ENCODE measurements at regions not wholly inside any gene's neighbourhood (a gene's known extent, or its start where the extent isn't known, plus 50 kb on each side); places are given as distances from the start of the nearest gene placed in this dataset.
A peak's percentile ranks its signal among the peaks of the same experiment; 100 is the strongest.

- intact Hi-C loops (cut with micrococcal nuclease): no loop called here
- Mint-ChIP-seq H3K4me3 (no peak overlapping the region), H3K9me3 (peaks cover 3% of the 10 kb centered on the region)
Measured at GRCh38 chr4:136670265-136670664, 862.0 kb downstream of the PCDH18 start.

GRCh38 chr4:136664988-136665387, 867.3 kb downstream of the PCDH18 start:
- DNase-seq: no peak
- CTCF ChIA-PET: no interaction called here
- Mint-ChIP-seq H3K4me3 (no peak overlapping the region), H3K9me3 (peaks cover 13% of the 10 kb centered on the region), H3K4me1 (ENCODE audit: low read depth) (no peaks in the 10 kb centered on the region), H3K36me3 (ENCODE audit: low read depth) (no peaks in the 10 kb centered on the region), H3K27me3 (ENCODE audit: low read depth) (no peaks in the 10 kb centered on the region), H3K27ac (no peak overlapping the region)
- intact Hi-C loops (cut with micrococcal nuclease): no loop called here

More at GRCh38 chr4:136670265-136670664, 862.0 kb downstream of the PCDH18 start:
- Mint-ChIP-seq H3K27me3 (ENCODE audit: low read depth) (no peaks in the 10 kb centered on the region), H3K36me3 (ENCODE audit: low read depth) (no peaks in the 10 kb centered on the region), H3K27ac (no peak overlapping the region), H3K4me1 (ENCODE audit: low read depth) (no peaks in the 10 kb centered on the region)
- DNase-seq: no peak
- CTCF ChIA-PET: no interaction called here

- CTCF ChIA-PET: no interaction called here
- Mint-ChIP-seq H3K27ac (no peak overlapping the region), H3K4me1 (ENCODE audit: low read depth) (no peaks in the 10 kb centered on the region), H3K9me3 (peaks cover 13% of the 10 kb centered on the region), H3K4me3 (no peak overlapping the region), H3K27me3 (ENCODE audit: low read depth) (no peaks in the 10 kb centered on the region), H3K36me3 (ENCODE audit: low read depth) (no peaks in the 10 kb centered on the region)
- DNase-seq: no peak
- intact Hi-C loops (cut with micrococcal nuclease): no loop called here
Measured at GRCh38 chr4:136662539-136662938, 869.8 kb downstream of the PCDH18 start.

GRCh38 chr4:136653640-136654406, 878.5 kb downstream of the PCDH18 start:
- no peaks in the 10 kb centered on the region for H3K36me3 Mint-ChIP-seq (ENCODE audit: low read depth)
- intact Hi-C loops (cut with micrococcal nuclease): no loop called here
- H3K9me3 Mint-ChIP-seq: no peaks in the 10 kb centered on the region
- H3K27me3 Mint-ChIP-seq (ENCODE audit: low read depth): no peaks in the 10 kb centered on the region
- CTCF ChIA-PET: no interaction called here
- no peaks in the 10 kb centered on the region for H3K4me1 Mint-ChIP-seq (ENCODE audit: low read depth)
- no peak overlapping the region for H3K4me3 Mint-ChIP-seq
- no peak for DNase-seq
- H3K27ac Mint-ChIP-seq: no peak overlapping the region

GRCh38 chr4:136651932-136652331, 880.4 kb downstream of the PCDH18 start:
- intact Hi-C loops (cut with micrococcal nuclease): no loop called here
- Mint-ChIP-seq H3K9me3 (no peaks in the 10 kb centered on the region), H3K36me3 (ENCODE audit: low read depth) (no peaks in the 10 kb centered on the region), H3K27me3 (ENCODE audit: low read depth) (no peaks in the 10 kb centered on the region), H3K27ac (no peak overlapping the region), H3K4me3 (no peak overlapping the region), H3K4me1 (ENCODE audit: low read depth) (no peaks in the 10 kb centered on the region)
- DNase-seq: no peak
- CTCF ChIA-PET: no interaction called here

- no peak overlapping the region for H3K27ac Mint-ChIP-seq
- H3K4me1 Mint-ChIP-seq (ENCODE audit: low read depth): no peaks in the 10 kb centered on the region
- H3K36me3 Mint-ChIP-seq (ENCODE audit: low read depth): no peaks in the 10 kb centered on the region
- H3K4me3 Mint-ChIP-seq: no peak overlapping the region
- no peak for DNase-seq
- intact Hi-C loops (cut with micrococcal nuclease): no loop called here
- CTCF ChIA-PET: no interaction called here
- no peaks in the 10 kb centered on the region for H3K27me3 Mint-ChIP-seq (ENCODE audit: low read depth)
- no peaks in the 10 kb centered on the region for H3K9me3 Mint-ChIP-seq
Measured at GRCh38 chr4:136651278-136651667, 881.0 kb downstream of the PCDH18 start.

GRCh38 chr4:136650541-136651277, 881.6 kb downstream of the PCDH18 start:
- no peaks in the 10 kb centered on the region for H3K9me3 Mint-ChIP-seq
- H3K27ac Mint-ChIP-seq: no peak overlapping the region
- no peaks in the 10 kb centered on the region for H3K4me1 Mint-ChIP-seq (ENCODE audit: low read depth)
- DNase-seq: no peak
- intact Hi-C loops (cut with micrococcal nuclease): no loop called here
- no peaks in the 10 kb centered on the region for H3K27me3 Mint-ChIP-seq (ENCODE audit: low read depth)
- no peaks in the 10 kb centered on the region for H3K36me3 Mint-ChIP-seq (ENCODE audit: low read depth)
- H3K4me3 Mint-ChIP-seq: no peak overlapping the region
- CTCF ChIA-PET: interaction anchor here (1.2 kb wide), 1 partner anchor 16 kb away, joined by 3 read pairs; no protein-coding TSS in a partner anchor

- no peaks in the 10 kb centered on the region for H3K27me3 Mint-ChIP-seq (ENCODE audit: low read depth)
- no peak overlapping the region for H3K4me3 Mint-ChIP-seq
- no peak for DNase-seq
- CTCF ChIA-PET: interaction anchor here (0.6 kb wide), 1 partner anchor 1366 kb away, joined by 6 read pairs; no protein-coding TSS in a partner anchor
- H3K4me1 Mint-ChIP-seq (ENCODE audit: low read depth): no peaks in the 10 kb centered on the region
- no peaks in the 10 kb centered on the region for H3K36me3 Mint-ChIP-seq (ENCODE audit: low read depth)
- H3K27ac Mint-ChIP-seq: no peak overlapping the region
- no peaks in the 10 kb centered on the region for H3K9me3 Mint-ChIP-seq
- intact Hi-C loops (cut with micrococcal nuclease): no loop called here
Measured at GRCh38 chr4:136644279-136644678, 888.0 kb downstream of the PCDH18 start.

- no peaks in the 10 kb centered on the region for H3K4me1 Mint-ChIP-seq (ENCODE audit: low read depth)
- H3K27ac Mint-ChIP-seq: no peak overlapping the region
- CTCF ChIA-PET: no interaction called here
- H3K27me3 Mint-ChIP-seq (ENCODE audit: low read depth): no peaks in the 10 kb centered on the region
- H3K9me3 Mint-ChIP-seq: no peaks in the 10 kb centered on the region
- intact Hi-C loops (cut with micrococcal nuclease): no loop called here
- DNase-seq: no peak
- H3K36me3 Mint-ChIP-seq (ENCODE audit: low read depth): no peaks in the 10 kb centered on the region
- no peak overlapping the region for H3K4me3 Mint-ChIP-seq
Measured at GRCh38 chr4:136643416-136643815, 888.9 kb downstream of the PCDH18 start.

- DNase-seq: peak; percentile 6
- Mint-ChIP-seq H3K27me3 (ENCODE audit: low read depth) (no peaks in the 10 kb centered on the region), H3K4me3 (no peak overlapping the region), H3K4me1 (ENCODE audit: low read depth) (no peaks in the 10 kb centered on the region), H3K27ac (no peak overlapping the region), H3K36me3 (ENCODE audit: low read depth) (no peaks in the 10 kb centered on the region), H3K9me3 (no peaks in the 10 kb centered on the region)
- CTCF ChIA-PET: no interaction called here
- intact Hi-C loops (cut with micrococcal nuclease): no loop called here
Measured at GRCh38 chr4:136637071-136637777, 895.1 kb downstream of the PCDH18 start.

- DNase-seq: no peak
- CTCF ChIA-PET: no interaction called here
- intact Hi-C loops (cut with micrococcal nuclease): no loop called here
Measured at GRCh38 chr4:136636155-136636554, 896.1 kb downstream of the PCDH18 start.

GRCh38 chr4:136634121-136634520, 898.2 kb downstream of the PCDH18 start:
- Mint-ChIP-seq H3K4me1 (ENCODE audit: low read depth) (no peaks in the 10 kb centered on the region), H3K9me3 (no peaks in the 10 kb centered on the region), H3K36me3 (ENCODE audit: low read depth) (no peaks in the 10 kb centered on the region), H3K27ac (no peak overlapping the region), H3K4me3 (no peak overlapping the region), H3K27me3 (ENCODE audit: low read depth) (no peaks in the 10 kb centered on the region)
- CTCF ChIA-PET: interaction anchor here (1.0 kb wide), 1 partner anchor 16 kb away, joined by 3 read pairs; no protein-coding TSS in a partner anchor
- intact Hi-C loops (cut with micrococcal nuclease): no loop called here
- no peak for DNase-seq

More at GRCh38 chr4:136636155-136636554, 896.1 kb downstream of the PCDH18 start:
- no peaks in the 10 kb centered on the region for H3K36me3 Mint-ChIP-seq (ENCODE audit: low read depth)
- no peaks in the 10 kb centered on the region for H3K4me1 Mint-ChIP-seq (ENCODE audit: low read depth)
- no peak overlapping the region for H3K27ac Mint-ChIP-seq
- H3K9me3 Mint-ChIP-seq: no peaks in the 10 kb centered on the region
- no peaks in the 10 kb centered on the region for H3K27me3 Mint-ChIP-seq (ENCODE audit: low read depth)
- H3K4me3 Mint-ChIP-seq: no peak overlapping the region
